GM21825 (cell line): ENCODE measurements at regions not wholly inside any gene's neighbourhood (a gene's known extent, or its start where the extent isn't known, plus 50 kb on each side); places are given as distances from the start of the nearest gene placed in this dataset.
A peak's percentile ranks its signal among the peaks of the same experiment; 100 is the strongest.
"Not testable (repeated sequence)": the region's sequence is repeated elsewhere in the genome, so short reads cannot be mapped to it uniquely, and the experiment has no call there.

Source experiments
- ATAC-seq: cut with Tn5 transposase; IDR thresholded peaks from one replicate; pipeline ENCODE4 v1.9.1; 2021; ENCODE audit warnings: mild to moderate bottlenecking, moderate library complexity; ENCODE audit not compliant: unreplicated experiment

- ATAC-seq, result no peak
These were observed 186.7 kb downstream of the MAT2B start for GRCh38 chr5:163692091-163692490.

- peak; percentile 96 for ATAC-seq
These were observed 190.6 kb downstream of the MAT2B start for GRCh38 chr5:163695830-163696578.

- ATAC-seq, result no peak
These were observed 191.1 kb downstream of the MAT2B start for GRCh38 chr5:163696579-163696887.

GRCh38 chr5:163706053-163706771 lies 200.8 kb downstream of the MAT2B start:
- no peak for ATAC-seq

- ATAC-seq, result no peak
These were observed 206.6 kb downstream of the MAT2B start for GRCh38 chr5:163712011-163712410.

- ATAC-seq, result no peak
These were observed 212.9 kb downstream of the MAT2B start for GRCh38 chr5:163718272-163718671.

- no peak for ATAC-seq
These were observed 218.9 kb downstream of the MAT2B start for GRCh38 chr5:163724305-163724704.

GRCh38 chr5:163727028-163727427 lies 221.6 kb downstream of the MAT2B start:
- peak; percentile 90 for ATAC-seq

- ATAC-seq, result no peak
These were observed 224.9 kb downstream of the MAT2B start for GRCh38 chr5:163730206-163730756.

- ATAC-seq, result no peak
These were observed 225.8 kb downstream of the MAT2B start for GRCh38 chr5:163731256-163731655.

GRCh38 chr5:163735069-163735468 lies 229.7 kb downstream of the MAT2B start:
- no peak for ATAC-seq

- ATAC-seq, result no peak
These were observed 242.2 kb downstream of the MAT2B start for GRCh38 chr5:163747586-163747985.

GRCh38 chr5:163748934-163749333 lies 243.5 kb downstream of the MAT2B start:
- ATAC-seq, result no peak

GRCh38 chr5:163750415-163750814 lies 245.0 kb downstream of the MAT2B start:
- ATAC-seq, result not testable (repeated sequence)

- ATAC-seq, result no peak
These were observed 250.1 kb downstream of the MAT2B start for GRCh38 chr5:163755505-163755904.

- no peak for ATAC-seq
These were observed 250.8 kb downstream of the MAT2B start for GRCh38 chr5:163756170-163756569.

GRCh38 chr5:163757344-163757743 lies 251.9 kb downstream of the MAT2B start:
- no peak for ATAC-seq

- ATAC-seq, result no peak
These were observed 252.9 kb downstream of the MAT2B start for GRCh38 chr5:163758283-163758711.

- no peak for ATAC-seq
These were observed 253.7 kb downstream of the MAT2B start for GRCh38 chr5:163759000-163759704.

- no peak for ATAC-seq
These were observed 255.1 kb downstream of the MAT2B start for GRCh38 chr5:163760498-163760897.

GRCh38 chr5:163766936-163767670 lies 261.7 kb downstream of the MAT2B start:
- ATAC-seq, result no peak
